Body of pancreas (tissue), 4 donors: ENCODE measurements at regions not wholly inside any gene's neighbourhood (a gene's known extent, or its start where the extent isn't known, plus 50 kb on each side); places are given as distances from the start of the nearest gene placed in this dataset.

Experiments
- POLR2A ChIP-seq, 3 donors: fragments of 450-650 bp; IDR thresholded peaks; one replicate each; pipeline ENCODE4 v1.6.1; 2016; ENCODE audit warnings: antibody characterized with exemption in 3 of 3, mild to moderate bottlenecking in 2 of 3
- TF ChIP-seq, protein P1 (sequence below), 7 experiments: fragments of 450-650 bp in 4 of 7; fragments of 200-600 bp in 3 of 7; sonication (generic) in 3 of 7; IDR thresholded peaks; one replicate each; pipeline ENCODE4 v1.5.1; 2016 to 2019; ENCODE audit warnings: antibody characterized with exemption in 7 of 7

DNA sequence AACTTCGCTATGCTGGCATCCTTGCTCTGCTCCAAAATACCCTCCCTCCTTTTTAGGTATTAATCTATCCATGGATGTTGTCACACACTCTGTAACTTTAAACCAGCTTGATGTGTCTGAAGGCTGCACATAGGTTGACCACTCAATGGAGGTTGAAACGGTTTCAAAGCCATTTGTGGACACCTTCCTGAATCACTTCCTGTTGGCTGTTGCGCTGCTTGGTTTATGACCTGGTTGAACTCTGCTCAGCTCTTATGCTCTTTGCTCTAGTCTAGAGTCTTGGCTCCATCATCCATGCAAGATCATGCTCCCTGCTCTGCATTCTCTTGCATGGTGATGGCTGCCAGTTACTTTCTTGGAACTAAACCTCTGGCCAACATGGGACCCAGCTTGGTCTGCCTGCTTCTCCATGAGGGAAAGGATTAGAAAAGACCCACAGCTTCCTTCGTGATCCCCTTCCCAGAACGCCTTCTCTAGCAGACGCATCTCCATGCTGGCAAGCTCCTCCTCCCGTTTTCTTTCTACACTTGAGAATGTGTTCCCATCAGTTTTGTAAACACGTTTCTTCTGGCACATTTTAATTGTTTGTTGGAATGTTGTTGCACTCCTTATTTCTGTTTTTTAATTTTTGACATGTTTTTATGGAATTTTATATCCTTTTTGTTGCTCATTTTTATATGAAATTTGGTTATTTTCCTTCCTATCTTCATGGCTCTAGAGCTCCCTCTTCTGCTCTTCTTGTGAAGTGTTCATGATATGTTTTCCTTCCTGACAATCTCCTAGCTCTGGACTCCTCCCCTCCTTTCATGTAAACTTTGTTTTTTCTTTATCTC lies 149.8 kb downstream of the XPNPEP1 start:
- TF ChIP-seq, protein P1, sequence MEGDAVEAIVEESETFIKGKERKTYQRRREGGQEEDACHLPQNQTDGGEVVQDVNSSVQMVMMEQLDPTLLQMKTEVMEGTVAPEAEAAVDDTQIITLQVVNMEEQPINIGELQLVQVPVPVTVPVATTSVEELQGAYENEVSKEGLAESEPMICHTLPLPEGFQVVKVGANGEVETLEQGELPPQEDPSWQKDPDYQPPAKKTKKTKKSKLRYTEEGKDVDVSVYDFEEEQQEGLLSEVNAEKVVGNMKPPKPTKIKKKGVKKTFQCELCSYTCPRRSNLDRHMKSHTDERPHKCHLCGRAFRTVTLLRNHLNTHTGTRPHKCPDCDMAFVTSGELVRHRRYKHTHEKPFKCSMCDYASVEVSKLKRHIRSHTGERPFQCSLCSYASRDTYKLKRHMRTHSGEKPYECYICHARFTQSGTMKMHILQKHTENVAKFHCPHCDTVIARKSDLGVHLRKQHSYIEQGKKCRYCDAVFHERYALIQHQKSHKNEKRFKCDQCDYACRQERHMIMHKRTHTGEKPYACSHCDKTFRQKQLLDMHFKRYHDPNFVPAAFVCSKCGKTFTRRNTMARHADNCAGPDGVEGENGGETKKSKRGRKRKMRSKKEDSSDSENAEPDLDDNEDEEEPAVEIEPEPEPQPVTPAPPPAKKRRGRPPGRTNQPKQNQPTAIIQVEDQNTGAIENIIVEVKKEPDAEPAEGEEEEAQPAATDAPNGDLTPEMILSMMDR (IDR thresholded peaks at IDR 0.05): peak in 6 of 7 experiments; percentile 36 to 84 (median 58)
- TF ChIP-seq POLR2A (IDR thresholded peaks at IDR 0.05): no peak
